ENCODE measurements at regions not wholly inside any gene's neighbourhood (a gene's known extent, or its start where the extent isn't known, plus 50 kb on each side); places are given as distances from the start of the nearest gene placed in this dataset.
"Not testable (repeated sequence)": the region's sequence is repeated elsewhere in the genome, so short reads cannot be mapped to it uniquely, and the experiment has no call there.

DNA sequence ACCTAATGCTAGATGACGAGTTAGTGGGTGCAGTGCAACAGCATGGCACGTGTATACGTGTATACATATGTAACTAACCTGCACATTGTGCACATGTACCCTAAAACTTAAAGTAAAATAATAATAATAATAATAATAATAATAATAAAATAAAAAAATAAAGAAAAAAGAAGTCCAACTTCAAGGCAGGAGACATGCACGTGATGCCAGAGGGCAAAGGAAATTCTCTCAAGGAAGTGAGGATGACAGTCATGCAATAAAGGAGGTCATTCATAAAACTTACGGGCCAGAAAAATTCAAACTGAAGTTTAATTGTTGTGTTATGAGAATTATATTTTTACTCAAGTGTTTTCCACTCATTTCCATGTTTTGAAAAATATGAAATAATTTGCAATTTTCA, 1028.8 kb downstream of the OLFM4 start:
- not testable (repeated sequence) for TF ChIP-seq EP300 (conservative IDR thresholded peaks at IDR 0.05; ENCODE audit: poor library complexity, severe bottlenecking); POLR2AphosphoS5 (IDR thresholded peaks at IDR 0.05); TAF1 (IDR thresholded peaks at IDR 0.05; ENCODE audit: low read depth); EZH2 (IDR thresholded peaks at IDR 0.05; ENCODE audit: borderline replicate concordance, insufficient read depth, low read length, poor library complexity, severe bottlenecking); MXI1 (conservative IDR thresholded peaks at IDR 0.05; ENCODE audit: poor library complexity, severe bottlenecking); SMC3 (conservative IDR thresholded peaks at IDR 0.05; ENCODE audit: poor library complexity)
- TF ChIP-seq, protein P1, sequence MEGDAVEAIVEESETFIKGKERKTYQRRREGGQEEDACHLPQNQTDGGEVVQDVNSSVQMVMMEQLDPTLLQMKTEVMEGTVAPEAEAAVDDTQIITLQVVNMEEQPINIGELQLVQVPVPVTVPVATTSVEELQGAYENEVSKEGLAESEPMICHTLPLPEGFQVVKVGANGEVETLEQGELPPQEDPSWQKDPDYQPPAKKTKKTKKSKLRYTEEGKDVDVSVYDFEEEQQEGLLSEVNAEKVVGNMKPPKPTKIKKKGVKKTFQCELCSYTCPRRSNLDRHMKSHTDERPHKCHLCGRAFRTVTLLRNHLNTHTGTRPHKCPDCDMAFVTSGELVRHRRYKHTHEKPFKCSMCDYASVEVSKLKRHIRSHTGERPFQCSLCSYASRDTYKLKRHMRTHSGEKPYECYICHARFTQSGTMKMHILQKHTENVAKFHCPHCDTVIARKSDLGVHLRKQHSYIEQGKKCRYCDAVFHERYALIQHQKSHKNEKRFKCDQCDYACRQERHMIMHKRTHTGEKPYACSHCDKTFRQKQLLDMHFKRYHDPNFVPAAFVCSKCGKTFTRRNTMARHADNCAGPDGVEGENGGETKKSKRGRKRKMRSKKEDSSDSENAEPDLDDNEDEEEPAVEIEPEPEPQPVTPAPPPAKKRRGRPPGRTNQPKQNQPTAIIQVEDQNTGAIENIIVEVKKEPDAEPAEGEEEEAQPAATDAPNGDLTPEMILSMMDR (IDR thresholded peaks at IDR 0.05; ENCODE audit: poor library complexity, severe bottlenecking) = not testable (repeated sequence)
- TF ChIP-seq, protein P2, sequence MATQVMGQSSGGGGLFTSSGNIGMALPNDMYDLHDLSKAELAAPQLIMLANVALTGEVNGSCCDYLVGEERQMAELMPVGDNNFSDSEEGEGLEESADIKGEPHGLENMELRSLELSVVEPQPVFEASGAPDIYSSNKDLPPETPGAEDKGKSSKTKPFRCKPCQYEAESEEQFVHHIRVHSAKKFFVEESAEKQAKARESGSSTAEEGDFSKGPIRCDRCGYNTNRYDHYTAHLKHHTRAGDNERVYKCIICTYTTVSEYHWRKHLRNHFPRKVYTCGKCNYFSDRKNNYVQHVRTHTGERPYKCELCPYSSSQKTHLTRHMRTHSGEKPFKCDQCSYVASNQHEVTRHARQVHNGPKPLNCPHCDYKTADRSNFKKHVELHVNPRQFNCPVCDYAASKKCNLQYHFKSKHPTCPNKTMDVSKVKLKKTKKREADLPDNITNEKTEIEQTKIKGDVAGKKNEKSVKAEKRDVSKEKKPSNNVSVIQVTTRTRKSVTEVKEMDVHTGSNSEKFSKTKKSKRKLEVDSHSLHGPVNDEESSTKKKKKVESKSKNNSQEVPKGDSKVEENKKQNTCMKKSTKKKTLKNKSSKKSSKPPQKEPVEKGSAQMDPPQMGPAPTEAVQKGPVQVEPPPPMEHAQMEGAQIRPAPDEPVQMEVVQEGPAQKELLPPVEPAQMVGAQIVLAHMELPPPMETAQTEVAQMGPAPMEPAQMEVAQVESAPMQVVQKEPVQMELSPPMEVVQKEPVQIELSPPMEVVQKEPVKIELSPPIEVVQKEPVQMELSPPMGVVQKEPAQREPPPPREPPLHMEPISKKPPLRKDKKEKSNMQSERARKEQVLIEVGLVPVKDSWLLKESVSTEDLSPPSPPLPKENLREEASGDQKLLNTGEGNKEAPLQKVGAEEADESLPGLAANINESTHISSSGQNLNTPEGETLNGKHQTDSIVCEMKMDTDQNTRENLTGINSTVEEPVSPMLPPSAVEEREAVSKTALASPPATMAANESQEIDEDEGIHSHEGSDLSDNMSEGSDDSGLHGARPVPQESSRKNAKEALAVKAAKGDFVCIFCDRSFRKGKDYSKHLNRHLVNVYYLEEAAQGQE (IDR thresholded peaks at IDR 0.05; ENCODE audit: borderline replicate concordance) = not testable (repeated sequence)
